HEK293 (cell line): ENCODE measurements at regions not wholly inside any gene's neighbourhood (a gene's known extent, or its start where the extent isn't known, plus 50 kb on each side); places are given as distances from the start of the nearest gene placed in this dataset.

Source experiments
- CTCF ChIA-PET: fragments of 350-600 bp; formaldehyde crosslinking; extraction: SDS; loops from one replicate; lab custom pipeline; 2021; ENCODE audit warnings: antibody characterized with exemption; lab: Yijun Ruan, JAX
- POLR2A ChIA-PET: fragments of 300-600 bp; formaldehyde crosslinking; extraction: SDS; loops from one replicate; lab custom pipeline; 2020; ENCODE audit warnings: antibody characterized with exemption, inconsistent platforms; lab: Yijun Ruan, JAX
- H3K27ac ChIP-seq: fragments of 200-500 bp; sonication (Bioruptor generic); 2 replicates; pipeline ENCODE4 v1.5.1; 2014; ENCODE audit warnings: low read depth, low read length, control low read depth, inconsistent platforms; ENCODE audit errors: extremely low read depth
- H3K36me3 ChIP-seq, 2 experiments: fragments of 200-500 bp in 1 of 2; sonication (Bioruptor generic) in 1 of 2; 1 replicate in 1 of 2; 2 replicates in 1 of 2; pipeline ENCODE4 v1.5.1; 2014 to 2017; ENCODE audit warnings: inconsistent platforms in 2 of 2, low read length in 2 of 2; ENCODE audit not compliant: control insufficient read depth in 2 of 2, insufficient read depth in 1 of 2
- H3K4me1 ChIP-seq: fragments of 200-500 bp; sonication (Bioruptor generic); 2 replicates; pipeline ENCODE4 v1.5.1; 2014; ENCODE audit warnings: mild to moderate bottlenecking, low read length, inconsistent platforms; ENCODE audit not compliant: control insufficient read depth, insufficient read depth
- H3K4me3 ChIP-seq: 2 replicates; pipeline ENCODE4 v1.5.1; 2011; ENCODE audit warnings: low read depth, mild to moderate bottlenecking, control low read depth, low read length, moderate library complexity
- H3K9me3 ChIP-seq: fragments of 200-500 bp; sonication (Bioruptor generic); 2 replicates; pipeline ENCODE4 v1.5.1; 2014; ENCODE audit warnings: low read depth, low read length, inconsistent platforms; ENCODE audit not compliant: control insufficient read depth, insufficient read depth
- HOXC10 ChIP-seq: sonication (generic); formaldehyde crosslinking; IDR thresholded peaks from 2 replicates; pipeline ENCODE4 v1.8.1; 2023; ENCODE audit warnings: mild to moderate bottlenecking, missing genetic modification reagents
- REPIN1 ChIP-seq: fragments of 450-650 bp; formaldehyde crosslinking; IDR thresholded peaks from 2 replicates; pipeline ENCODE4 v1.5.1; 2017; ENCODE audit warnings: missing biosample characterization, missing genetic modification characterization, low read depth
- SALL2 ChIP-seq: fragments of 450-650 bp; formaldehyde crosslinking; IDR thresholded peaks from 2 replicates; pipeline ENCODE4 v1.5.0; 2017; ENCODE audit warnings: missing biosample characterization, mild to moderate bottlenecking, missing genetic modification characterization, borderline replicate concordance
- TRIM28 ChIP-seq: IDR thresholded peaks from 2 replicates; pipeline ENCODE4 v1.6.1; 2011; ENCODE audit warnings: low read length, control low read depth, borderline replicate concordance
- ZFP3 ChIP-seq: fragments of 450-650 bp; formaldehyde crosslinking; IDR thresholded peaks from 2 replicates; pipeline ENCODE4 v1.5.1; 2016; ENCODE audit warnings: low read depth, missing biosample characterization, missing genetic modification characterization
- ZNF112 ChIP-seq: fragments of 450-650 bp; formaldehyde crosslinking; IDR thresholded peaks from 2 replicates; pipeline ENCODE4 v1.5.0; 2017; ENCODE audit warnings: missing biosample characterization, missing genetic modification characterization
- ZNF132 ChIP-seq: fragments of 450-650 bp; formaldehyde crosslinking; IDR thresholded peaks from 2 replicates; pipeline ENCODE4 v1.5.1; 2017; ENCODE audit warnings: missing biosample characterization, missing genetic modification characterization, borderline replicate concordance
- ZNF174 ChIP-seq: fragments of 450-650 bp; formaldehyde crosslinking; IDR thresholded peaks from 2 replicates; pipeline ENCODE4 v1.5.0; 2017; ENCODE audit warnings: missing biosample characterization, mild to moderate bottlenecking, missing genetic modification characterization
- ZNF311 ChIP-seq: fragments of 450-650 bp; formaldehyde crosslinking; IDR thresholded peaks from 2 replicates; pipeline ENCODE4 v1.5.1; 2017; ENCODE audit warnings: missing biosample characterization, missing genetic modification characterization, borderline replicate concordance
- ZNF335 ChIP-seq: fragments of 450-650 bp; formaldehyde crosslinking; conservative IDR thresholded peaks from 2 replicates; pipeline ENCODE4 v1.5.1; 2016; ENCODE audit warnings: missing biosample characterization, missing genetic modification characterization
- ZNF423 ChIP-seq: fragments of 450-650 bp; formaldehyde crosslinking; IDR thresholded peaks from 2 replicates; pipeline ENCODE4 v1.5.1; 2016; ENCODE audit warnings: missing biosample characterization, missing genetic modification characterization
- ZNF473 ChIP-seq: fragments of 450-650 bp; formaldehyde crosslinking; IDR thresholded peaks from 2 replicates; pipeline ENCODE4 v1.5.1; 2017; ENCODE audit warnings: missing biosample characterization, missing genetic modification characterization
- ZNF501 ChIP-seq: fragments of 450-650 bp; formaldehyde crosslinking; IDR thresholded peaks from 2 replicates; pipeline ENCODE4 v1.5.1; 2016; ENCODE audit warnings: missing biosample characterization, missing genetic modification characterization
- ZNF621 ChIP-seq: fragments of 450-650 bp; formaldehyde crosslinking; IDR thresholded peaks from 2 replicates; pipeline ENCODE4 v1.5.1; 2017; ENCODE audit warnings: missing biosample characterization, missing genetic modification characterization
- ZNF654 ChIP-seq: fragments of 450-650 bp; formaldehyde crosslinking; IDR thresholded peaks from 2 replicates; pipeline ENCODE4 v1.5.1; 2016; ENCODE audit warnings: low read depth, missing biosample characterization, missing genetic modification characterization
- ZNF660 ChIP-seq: fragments of 450-650 bp; IDR thresholded peaks from 2 replicates; pipeline ENCODE4 v1.5.1; 2018; ENCODE audit warnings: missing biosample characterization, mild to moderate bottlenecking, missing genetic modification characterization
- ZNF701 ChIP-seq: fragments of 450-650 bp; formaldehyde crosslinking; IDR thresholded peaks from 2 replicates; pipeline ENCODE4 v1.5.1; 2016; ENCODE audit warnings: missing biosample characterization, missing genetic modification characterization
- ZNF777 ChIP-seq: fragments of 450-650 bp; formaldehyde crosslinking; IDR thresholded peaks from 2 replicates; pipeline ENCODE4 v1.5.1; 2017; ENCODE audit warnings: missing biosample characterization, missing genetic modification characterization, borderline replicate concordance
- ZNF792 ChIP-seq: fragments of 450-650 bp; formaldehyde crosslinking; IDR thresholded peaks from 2 replicates; pipeline ENCODE4 v1.5.1; 2016; ENCODE audit warnings: missing biosample characterization, missing genetic modification characterization
- ZNF843 ChIP-seq: fragments of 450-650 bp; formaldehyde crosslinking; IDR thresholded peaks from 2 replicates; pipeline ENCODE4 v1.5.1; 2016; ENCODE audit warnings: missing biosample characterization, missing genetic modification characterization
- TF ChIP-seq, protein P1 (sequence below): fragments of 450-650 bp; formaldehyde crosslinking; IDR thresholded peaks from 2 replicates; pipeline ENCODE4 v1.5.1; 2016; ENCODE audit warnings: missing biosample characterization, missing genetic modification characterization

DNA sequence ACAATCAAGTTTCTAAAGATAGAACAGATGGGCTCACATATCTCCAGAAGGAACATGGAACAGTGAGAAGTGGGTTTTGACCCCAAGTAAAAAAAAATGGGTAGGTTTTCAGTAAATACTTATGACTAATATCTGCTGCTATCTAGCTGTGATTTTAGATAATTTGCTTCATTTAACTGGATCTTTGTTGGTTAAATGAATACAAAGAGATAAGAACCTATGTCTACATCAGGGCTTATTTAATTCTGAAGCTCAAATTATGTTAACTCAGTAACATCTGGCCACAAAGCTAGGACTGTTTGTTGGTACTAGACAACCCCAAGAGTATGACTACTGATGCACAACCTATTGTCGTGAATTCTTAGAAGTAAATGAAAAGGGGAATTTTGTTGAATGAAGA, 144.4 kb upstream of the SESN3 start:
- POLR2A ChIA-PET = no interaction called here
- Histone ChIP-seq H3K9me3 (no peaks in the 10 kb centered on the region), H3K4me3 (no peak overlapping the region), H3K36me3 (no peaks in the 10 kb centered on the region), H3K4me1 (no peaks in the 10 kb centered on the region), H3K27ac (no peak overlapping the region)
- TF ChIP-seq ZNF621 (no peak), ZNF311 (tag by site-specific recombination) (no peak), ZNF335 (tag by site-specific recombination) (no peak), ZNF654 (tag by site-specific recombination) (no peak), ZNF174 (tag by site-specific recombination) (no peak), ZFP3 (tag by site-specific recombination) (no peak), REPIN1 (tag by site-specific recombination) (no peak), ZNF132 (tag by site-specific recombination) (no peak), ZNF792 (tag by site-specific recombination) (no peak), ZNF423 (tag by site-specific recombination) (no peak), ZNF701 (tag by site-specific recombination) (no peak), SALL2 (tag by site-specific recombination) (no peak)
- CTCF ChIA-PET = interaction anchor here (0.5 to 0.8 kb wide), 3 partner anchors 23 to 389 kb away, joined by 3 to 4 read pairs (median 3); no protein-coding TSS in a partner anchor

DNA sequence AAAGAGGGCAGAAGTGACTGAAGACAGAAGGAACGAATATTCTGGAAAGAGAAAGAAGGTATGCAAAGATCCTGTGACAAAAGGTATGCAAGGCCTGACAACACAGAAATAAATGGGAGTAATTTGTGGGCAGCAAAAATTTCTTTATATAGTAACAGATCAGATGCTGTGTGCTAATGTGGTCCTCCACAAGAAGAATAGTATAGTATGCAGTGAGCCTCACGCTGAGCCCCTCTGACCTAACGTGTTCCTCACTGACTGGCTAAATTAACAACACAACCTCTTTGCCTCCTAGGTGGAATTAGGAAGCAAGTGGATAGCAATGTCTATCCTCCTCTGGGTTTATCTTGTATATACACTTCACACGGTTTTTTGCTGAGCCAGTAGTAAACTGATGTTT, 143.1 kb upstream of the SESN3 start:
- POLR2A ChIA-PET = no interaction called here
- H3K4me1 ChIP-seq = no peaks in the 10 kb centered on the region
- TF ChIP-seq ZNF660 (tag by site-specific recombination) (no peak), ZNF843 (tag by site-specific recombination) (no peak), ZNF423 (tag by site-specific recombination) (no peak), ZNF473 (tag by site-specific recombination) (no peak), ZNF112 (no peak), HOXC10 (CRISPR knock-in tag) (no peak)
- H3K4me3 ChIP-seq = no peak overlapping the region
- CTCF ChIA-PET = interaction anchor here (0.5 kb wide), 1 partner anchor 334 kb away, joined by 3 read pairs; no protein-coding TSS in a partner anchor
- no peaks in the 10 kb centered on the region for H3K9me3 ChIP-seq
- no peak overlapping the region for H3K27ac ChIP-seq
- no peaks in the 10 kb centered on the region for H3K36me3 ChIP-seq

DNA sequence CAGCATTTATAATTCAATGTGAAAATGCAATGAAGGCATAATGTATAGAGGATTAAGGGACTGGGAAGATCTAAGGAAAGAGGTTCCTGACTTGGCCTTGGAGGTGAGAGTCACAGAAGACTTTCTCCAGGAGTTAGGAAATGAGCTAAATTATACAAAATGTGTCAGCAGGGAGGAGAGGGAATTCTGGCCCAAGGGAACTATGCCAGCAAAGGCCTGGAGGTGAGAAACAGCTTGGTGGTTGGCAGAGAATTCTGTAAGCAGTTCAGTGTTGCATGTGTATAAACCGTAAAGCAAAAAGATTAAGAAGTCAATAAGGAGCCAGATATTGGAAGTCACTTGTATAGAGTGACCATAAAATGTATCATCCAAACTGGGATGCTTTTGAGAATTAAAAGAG, 142.2 kb upstream of the SESN3 start:
- POLR2A ChIA-PET = no interaction called here
- Histone ChIP-seq H3K4me3 (no peak overlapping the region), H3K9me3 (no peaks in the 10 kb centered on the region), H3K4me1 (no peaks in the 10 kb centered on the region), H3K27ac (no peak overlapping the region), H3K36me3 (no peaks in the 10 kb centered on the region)
- no peak for TF ChIP-seq ZNF777 (tag by site-specific recombination)
- no peak for TF ChIP-seq ZNF501 (tag by site-specific recombination)
- TF ChIP-seq TRIM28 = no peak
- TF ChIP-seq, protein P1, sequence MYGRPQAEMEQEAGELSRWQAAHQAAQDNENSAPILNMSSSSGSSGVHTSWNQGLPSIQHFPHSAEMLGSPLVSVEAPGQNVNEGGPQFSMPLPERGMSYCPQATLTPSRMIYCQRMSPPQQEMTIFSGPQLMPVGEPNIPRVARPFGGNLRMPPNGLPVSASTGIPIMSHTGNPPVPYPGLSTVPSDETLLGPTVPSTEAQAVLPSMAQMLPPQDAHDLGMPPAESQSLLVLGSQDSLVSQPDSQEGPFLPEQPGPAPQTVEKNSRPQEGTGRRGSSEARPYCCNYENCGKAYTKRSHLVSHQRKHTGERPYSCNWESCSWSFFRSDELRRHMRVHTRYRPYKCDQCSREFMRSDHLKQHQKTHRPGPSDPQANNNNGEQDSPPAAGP (tag by site-specific recombination) = no peak
- CTCF ChIA-PET = interaction anchor here (0.6 kb wide), 1 partner anchor 9 kb away, joined by 3 read pairs; no protein-coding TSS in a partner anchor
